SK-N-MC (cell line): ENCODE measurements at regions not wholly inside any gene's neighbourhood (a gene's known extent, or its start where the extent isn't known, plus 50 kb on each side); places are given as distances from the start of the nearest gene placed in this dataset.

Experiments used
- EZH2 ChIP-seq: fragments of 200-600 bp; sonication (generic); IDR thresholded peaks from one replicate; pipeline ENCODE4 v1.6.1; 2017; ENCODE audit warnings: antibody characterized with exemption
- FOXP2 ChIP-seq: optimal IDR thresholded peaks from 2 replicates; pipeline ENCODE3; 2011; ENCODE audit warnings: mild to moderate bottlenecking, moderate library complexity; ENCODE audit not compliant: insufficient read depth; ENCODE audit errors: extremely low read length, control extremely low read depth
- POLR2AphosphoS5 ChIP-seq: IDR thresholded peaks from 2 replicates; pipeline ENCODE4 v1.6.1; 2012; ENCODE audit warnings: mild to moderate bottlenecking, low read depth, low read length, borderline replicate concordance

- no peak for TF ChIP-seq POLR2AphosphoS5
- no peak for TF ChIP-seq EZH2
- TF ChIP-seq FOXP2 = no peak
Observed at GRCh38 chr2:120477831-120478481, 132.0 kb downstream of the INHBB start.
